A673 (cell line): ENCODE measurements at regions not wholly inside any gene's neighbourhood (a gene's known extent, or its start where the extent isn't known, plus 50 kb on each side); places are given as distances from the start of the nearest gene placed in this dataset.

Source experiments
- CTCF ChIP-seq: fragments of 300-800, 200-600 bp; sonication (generic); conservative IDR thresholded peaks from 2 replicates; pipeline ENCODE4 v1.5.1; 2017; ENCODE audit warnings: low read depth, mild to moderate bottlenecking, antibody characterized with exemption, low read length, moderate library complexity, mixed read lengths
- EZH2 ChIP-seq: fragments of 200-600 bp; sonication (generic); IDR thresholded peaks from 2 replicates; pipeline ENCODE4 v1.6.1; 2017; ENCODE audit warnings: borderline replicate concordance, low read depth, mild to moderate bottlenecking, mixed read lengths, antibody characterized with exemption, low read length; ENCODE audit not compliant: poor library complexity, severe bottlenecking

- TF ChIP-seq CTCF (no peak), EZH2 (no peak)
Observed at GRCh38 chr9:2261421-2262103, 246.4 kb downstream of the SMARCA2 start.
